NAMALWA (cell line): ENCODE measurements at regions not wholly inside any gene's neighbourhood (a gene's known extent, or its start where the extent isn't known, plus 50 kb on each side); places are given as distances from the start of the nearest gene placed in this dataset.
A peak's percentile ranks its signal among the peaks of the same experiment; 100 is the strongest.
"Not testable (repeated sequence)": the region's sequence is repeated elsewhere in the genome, so short reads cannot be mapped to it uniquely, and the experiment has no call there.

Experiments
- DNase-seq: peaks from one replicate; pipeline ENCODE4 v3.0.0-alpha.2; 2015; ENCODE audit warnings: low spot score

- DNase-seq = no peak
These were observed 104.9 kb downstream of the CHIC2 start for GRCh38 chr4:53959343-53960120.

GRCh38 chr4:53956454-53956853, 108.0 kb downstream of the CHIC2 start:
- no peak for DNase-seq

GRCh38 chr4:53956053-53956452, 108.4 kb downstream of the CHIC2 start:
- no peak for DNase-seq

- no peak for DNase-seq
These were observed 113.0 kb downstream of the CHIC2 start for GRCh38 chr4:53951414-53951813.

- no peak for DNase-seq
These were observed 120.9 kb downstream of the CHIC2 start for GRCh38 chr4:53943345-53944085.

GRCh38 chr4:53942712-53943111, 121.7 kb downstream of the CHIC2 start:
- DNase-seq = no peak

GRCh38 chr4:53941331-53941730, 123.1 kb downstream of the CHIC2 start:
- no peak for DNase-seq

- not testable (repeated sequence) for DNase-seq
These were observed 124.5 kb downstream of the CHIC2 start for GRCh38 chr4:53939892-53940291.

- no peak for DNase-seq
These were observed 126.5 kb downstream of the CHIC2 start for GRCh38 chr4:53937918-53938317.

- no peak for DNase-seq
These were observed 127.1 kb downstream of the CHIC2 start for GRCh38 chr4:53937327-53937726.

GRCh38 chr4:53935780-53936179, 128.6 kb downstream of the CHIC2 start:
- no peak for DNase-seq

- DNase-seq = no peak
These were observed 131.4 kb downstream of the CHIC2 start for GRCh38 chr4:53932796-53933610.

GRCh38 chr4:53931461-53931961, 132.9 kb downstream of the CHIC2 start:
- no peak for DNase-seq

- DNase-seq = peak; percentile 76
These were observed 134.2 kb downstream of the CHIC2 start for GRCh38 chr4:53929955-53930798.

- DNase-seq = no peak
These were observed 135.1 kb downstream of the CHIC2 start for GRCh38 chr4:53929311-53929710.

- DNase-seq = no peak
These were observed 135.6 kb downstream of the CHIC2 start for GRCh38 chr4:53928825-53929224.

- no peak for DNase-seq
These were observed 139.3 kb downstream of the CHIC2 start for GRCh38 chr4:53925050-53925605.

GRCh38 chr4:53924333-53925049, 139.9 kb downstream of the CHIC2 start:
- DNase-seq = no peak

GRCh38 chr4:53923921-53924320, 140.5 kb downstream of the CHIC2 start:
- DNase-seq = no peak

- DNase-seq = no peak
These were observed 142.5 kb downstream of the CHIC2 start for GRCh38 chr4:53921856-53922255.
